ENCODE measurements at regions not wholly inside any gene's neighbourhood (a gene's known extent, or its start where the extent isn't known, plus 50 kb on each side); places are given as distances from the start of the nearest gene placed in this dataset.

GRCh38 chr15:31271711-31272557 is 54.7 kb upstream of the KLF13 start:
- Histone ChIP-seq H3K36me3 (no peaks in the 10 kb centered on the region), H3K4me1 (peaks cover 0 to 6% (median 3%) of the 10 kb centered on the region in 4 donors), H3K9me3 (no peaks in the 10 kb centered on the region), H3K27ac (replicated peaks in 1 of 4) (no peak overlapping the region), H3K4me3 (no peak overlapping the region), H3K27me3 (no peaks in the 10 kb centered on the region)
- DNase-seq (ENCODE audit: extremely low spot score), result peak; percentile 37
- no peak for TF ChIP-seq POLR2AphosphoS5 (IDR thresholded peaks at IDR 0.05)
- TF ChIP-seq EP300 (IDR thresholded peaks at IDR 0.05), result no peak
- TF ChIP-seq, protein P1, sequence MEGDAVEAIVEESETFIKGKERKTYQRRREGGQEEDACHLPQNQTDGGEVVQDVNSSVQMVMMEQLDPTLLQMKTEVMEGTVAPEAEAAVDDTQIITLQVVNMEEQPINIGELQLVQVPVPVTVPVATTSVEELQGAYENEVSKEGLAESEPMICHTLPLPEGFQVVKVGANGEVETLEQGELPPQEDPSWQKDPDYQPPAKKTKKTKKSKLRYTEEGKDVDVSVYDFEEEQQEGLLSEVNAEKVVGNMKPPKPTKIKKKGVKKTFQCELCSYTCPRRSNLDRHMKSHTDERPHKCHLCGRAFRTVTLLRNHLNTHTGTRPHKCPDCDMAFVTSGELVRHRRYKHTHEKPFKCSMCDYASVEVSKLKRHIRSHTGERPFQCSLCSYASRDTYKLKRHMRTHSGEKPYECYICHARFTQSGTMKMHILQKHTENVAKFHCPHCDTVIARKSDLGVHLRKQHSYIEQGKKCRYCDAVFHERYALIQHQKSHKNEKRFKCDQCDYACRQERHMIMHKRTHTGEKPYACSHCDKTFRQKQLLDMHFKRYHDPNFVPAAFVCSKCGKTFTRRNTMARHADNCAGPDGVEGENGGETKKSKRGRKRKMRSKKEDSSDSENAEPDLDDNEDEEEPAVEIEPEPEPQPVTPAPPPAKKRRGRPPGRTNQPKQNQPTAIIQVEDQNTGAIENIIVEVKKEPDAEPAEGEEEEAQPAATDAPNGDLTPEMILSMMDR (IDR thresholded peaks at IDR 0.05), result no peak
- no peak for TF ChIP-seq POLR2A (IDR thresholded peaks at IDR 0.05; ENCODE audit: low read depth)
- intact Hi-C loops (cut with DNase I), result no loop called here
- 93% methylated on average over 11 of the region's 12 CpGs for WGBS

GRCh38 chr15:31272558-31273257 is 53.9 kb upstream of the KLF13 start:
- no peak for TF ChIP-seq POLR2A (IDR thresholded peaks at IDR 0.05; ENCODE audit: low read depth)
- TF ChIP-seq EP300 (IDR thresholded peaks at IDR 0.05), result no peak
- H3K4me1 ChIP-seq, result peaks cover 0 to 6% (median 0%) of the 10 kb centered on the region in 4 donors
- intact Hi-C loops (cut with DNase I), result no loop called here
- WGBS, result 76% methylated on average over 10 of the region's 14 CpGs
- no peaks in the 10 kb centered on the region for H3K9me3 ChIP-seq
- peak; percentile 88 for DNase-seq (ENCODE audit: extremely low spot score)
- no peaks in the 10 kb centered on the region for H3K36me3 ChIP-seq
- H3K4me3 ChIP-seq, result no peak overlapping the region
- H3K27ac ChIP-seq (replicated peaks in 1 of 4), result no peak overlapping the region
- no peaks in the 10 kb centered on the region for H3K27me3 ChIP-seq

GRCh38 chr15:31273258-31273941 is 53.2 kb upstream of the KLF13 start:
- no peak for DNase-seq (ENCODE audit: extremely low spot score)
- Histone ChIP-seq H3K4me3 (no peak overlapping the region), H3K9me3 (no peaks in the 10 kb centered on the region), H3K27ac (replicated peaks in 1 of 4) (no peak overlapping the region), H3K36me3 (no peaks in the 10 kb centered on the region), H3K27me3 (no peaks in the 10 kb centered on the region), H3K4me1 (peaks cover 0 to 6% (median 0%) of the 10 kb centered on the region in 4 donors)
- TF ChIP-seq, protein P1 (IDR thresholded peaks at IDR 0.05), result no peak
- no peak for TF ChIP-seq EP300 (IDR thresholded peaks at IDR 0.05)
- TF ChIP-seq POLR2A (IDR thresholded peaks at IDR 0.05; ENCODE audit: low read depth), result no peak
- no peak for TF ChIP-seq POLR2AphosphoS5 (IDR thresholded peaks at IDR 0.05)
- 93% methylated on average over 17 of the region's 20 CpGs for WGBS
- intact Hi-C loops (cut with DNase I), result no loop called here

- no peak overlapping the region for H3K4me3 ChIP-seq
- 87% methylated on average over 13 of the region's 14 CpGs for WGBS
- no peak overlapping the region for H3K27ac ChIP-seq (replicated peaks in 1 of 4)
- DNase-seq (ENCODE audit: extremely low spot score), result peak; percentile 88
- H3K27me3 ChIP-seq, result no peaks in the 10 kb centered on the region
- TF ChIP-seq EP300 (IDR thresholded peaks at IDR 0.05) (no peak), POLR2AphosphoS5 (IDR thresholded peaks at IDR 0.05) (no peak)
- TF ChIP-seq, protein P1 (IDR thresholded peaks at IDR 0.05), result no peak
- peaks cover 0 to 6% (median 0%) of the 10 kb centered on the region in 4 donors for H3K4me1 ChIP-seq
- intact Hi-C loops (cut with DNase I), result no loop called here
- H3K36me3 ChIP-seq, result no peaks in the 10 kb centered on the region
- no peaks in the 10 kb centered on the region for H3K9me3 ChIP-seq
Observed at GRCh38 chr15:31274496-31275330, 51.9 kb upstream of the KLF13 start.
